Retinal pigment epithelial cell (primary cell): ENCODE measurements at regions not wholly inside any gene's neighbourhood (a gene's known extent, or its start where the extent isn't known, plus 50 kb on each side); places are given as distances from the start of the nearest gene placed in this dataset.
"Not testable (repeated sequence)": the region's sequence is repeated elsewhere in the genome, so short reads cannot be mapped to it uniquely, and the experiment has no call there.

Experiments used
- DNase-seq: peaks from one replicate; pipeline ENCODE4 v3.0.0-alpha.2; 2010; ENCODE audit warnings: low read depth
- H3K4me3 ChIP-seq: 2 replicates; pipeline ENCODE4 v1.5.1; 2011; ENCODE audit warnings: mild to moderate bottlenecking, low read length, control low read depth, moderate library complexity
- TF ChIP-seq, protein P1 (sequence below): conservative IDR thresholded peaks from 2 replicates; pipeline ENCODE4 v1.5.1; 2011; ENCODE audit warnings: low read depth, low read length, control low read depth, inconsistent platforms

DNA sequence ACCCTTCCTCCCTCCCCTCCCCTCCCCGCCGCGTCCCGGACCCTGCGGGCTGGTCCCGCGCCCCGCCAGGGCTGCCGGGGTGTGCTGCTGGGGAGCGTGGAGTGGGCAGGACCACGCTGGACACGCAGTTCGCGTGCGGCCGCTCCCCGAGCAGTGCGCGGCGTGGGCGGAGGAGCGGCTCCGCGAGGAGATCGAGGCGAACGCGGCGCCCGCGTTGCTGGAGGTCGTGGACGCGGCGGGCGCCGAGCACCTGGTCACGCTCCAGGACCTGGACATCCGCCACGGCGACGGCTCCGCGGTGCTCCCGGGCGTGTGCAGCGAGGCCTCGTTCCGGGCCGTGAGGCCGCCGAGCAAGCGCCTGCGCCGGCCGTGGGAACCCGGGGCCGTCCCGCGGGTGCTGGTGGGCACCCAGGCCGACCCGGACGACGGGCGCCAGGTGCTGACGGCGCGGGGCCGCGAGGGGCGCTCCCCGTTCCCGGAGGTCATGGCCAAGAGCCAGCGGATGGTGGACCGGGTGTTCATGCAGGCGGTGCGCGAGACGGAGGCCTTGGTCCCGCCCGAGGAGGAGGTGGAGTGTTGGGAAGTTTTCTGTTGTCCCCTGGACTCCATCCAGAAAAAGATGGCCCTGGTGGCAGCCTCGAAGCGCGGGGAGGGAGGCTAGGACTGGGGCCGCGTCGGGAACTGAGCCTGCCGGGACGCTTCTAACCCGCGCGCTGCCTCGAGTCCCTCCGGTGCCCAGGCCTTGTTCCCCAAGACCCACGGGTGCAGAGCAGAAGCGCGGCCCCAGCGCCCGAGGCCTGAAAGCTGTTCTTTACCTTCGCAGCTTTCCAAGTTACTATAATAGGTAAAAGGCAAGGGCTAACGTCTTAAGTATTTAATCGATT lies 54.7 kb upstream of the EIF5 start:
- DNase-seq, result no peak
- TF ChIP-seq, protein P1, sequence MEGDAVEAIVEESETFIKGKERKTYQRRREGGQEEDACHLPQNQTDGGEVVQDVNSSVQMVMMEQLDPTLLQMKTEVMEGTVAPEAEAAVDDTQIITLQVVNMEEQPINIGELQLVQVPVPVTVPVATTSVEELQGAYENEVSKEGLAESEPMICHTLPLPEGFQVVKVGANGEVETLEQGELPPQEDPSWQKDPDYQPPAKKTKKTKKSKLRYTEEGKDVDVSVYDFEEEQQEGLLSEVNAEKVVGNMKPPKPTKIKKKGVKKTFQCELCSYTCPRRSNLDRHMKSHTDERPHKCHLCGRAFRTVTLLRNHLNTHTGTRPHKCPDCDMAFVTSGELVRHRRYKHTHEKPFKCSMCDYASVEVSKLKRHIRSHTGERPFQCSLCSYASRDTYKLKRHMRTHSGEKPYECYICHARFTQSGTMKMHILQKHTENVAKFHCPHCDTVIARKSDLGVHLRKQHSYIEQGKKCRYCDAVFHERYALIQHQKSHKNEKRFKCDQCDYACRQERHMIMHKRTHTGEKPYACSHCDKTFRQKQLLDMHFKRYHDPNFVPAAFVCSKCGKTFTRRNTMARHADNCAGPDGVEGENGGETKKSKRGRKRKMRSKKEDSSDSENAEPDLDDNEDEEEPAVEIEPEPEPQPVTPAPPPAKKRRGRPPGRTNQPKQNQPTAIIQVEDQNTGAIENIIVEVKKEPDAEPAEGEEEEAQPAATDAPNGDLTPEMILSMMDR, result no peak
- H3K4me3 ChIP-seq, result no peak overlapping the region

DNA sequence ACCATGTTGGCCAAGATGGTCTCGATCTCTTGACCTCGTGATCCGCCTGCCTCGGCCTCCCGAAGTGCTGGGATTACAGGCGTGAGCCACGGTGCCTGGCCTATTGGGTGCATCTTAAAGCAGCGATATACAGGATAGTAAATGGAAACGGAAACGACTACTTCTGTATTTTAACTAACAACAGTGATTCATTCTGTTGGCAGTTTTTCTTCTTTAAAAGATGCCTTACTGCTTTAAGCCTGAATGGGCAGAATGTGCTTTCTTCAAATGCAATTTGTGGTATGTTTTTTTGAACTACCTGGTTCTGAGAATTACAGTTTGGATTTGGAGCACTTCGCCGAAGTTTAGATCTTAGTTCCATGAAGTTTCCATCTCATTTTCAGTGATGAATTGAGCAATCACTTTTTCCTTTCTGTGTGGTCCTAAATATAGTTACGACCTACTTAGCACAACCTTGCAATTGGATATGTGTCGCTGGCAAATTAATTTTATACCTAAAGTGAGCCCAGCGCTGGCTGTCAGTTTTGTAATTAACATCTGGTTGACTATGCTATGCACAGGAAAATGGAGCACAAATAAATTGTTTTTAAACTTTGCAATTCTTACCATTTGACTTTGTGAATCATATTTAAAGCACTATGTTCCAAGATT lies 53.6 kb upstream of the EIF5 start:
- H3K4me3 ChIP-seq, result no peak overlapping the region
- DNase-seq, result no peak
- TF ChIP-seq, protein P1, result no peak

DNA sequence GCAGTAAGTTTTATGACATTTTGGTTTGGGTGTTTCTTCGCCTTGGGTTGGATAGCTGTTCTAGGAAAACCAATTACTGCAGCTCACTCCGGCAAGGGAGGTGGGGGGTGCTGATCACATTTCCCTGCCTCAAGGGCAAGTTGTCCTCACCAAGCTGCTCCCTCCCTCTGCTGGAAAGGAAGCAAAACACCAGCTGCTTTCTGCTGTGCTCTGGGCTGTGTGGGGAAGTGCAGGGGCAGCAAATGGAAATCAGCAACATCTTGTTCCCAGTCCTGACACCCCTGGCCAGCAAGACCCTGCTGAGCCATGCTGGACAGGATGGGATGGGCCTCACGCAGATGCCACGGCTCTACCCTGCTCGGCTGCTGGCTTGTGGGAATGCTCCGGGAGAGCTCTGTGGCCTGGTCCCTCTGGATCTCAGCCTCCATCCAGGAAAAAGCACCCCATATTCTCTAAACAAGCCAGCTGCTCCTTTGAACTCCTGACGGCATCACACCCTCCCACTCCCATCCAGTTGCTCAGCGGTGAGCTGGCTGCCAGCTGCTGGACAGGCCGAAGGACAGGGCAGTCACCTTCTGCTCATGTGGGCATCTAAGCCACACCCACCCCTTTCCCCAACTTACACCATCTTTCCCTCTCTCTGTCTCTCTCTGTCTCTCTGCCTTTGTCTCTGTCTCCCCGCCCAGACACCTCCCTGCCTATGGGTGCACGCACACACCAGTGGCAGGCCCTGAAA lies 52.4 kb upstream of the EIF5 start:
- no peak overlapping the region for H3K4me3 ChIP-seq
- TF ChIP-seq, protein P1, result peak; percentile 65
- no peak for DNase-seq

- not testable (repeated sequence) for H3K4me3 ChIP-seq, DNase-seq
Observed at GRCh38 chr14:103282309-103282708, 51.7 kb upstream of the EIF5 start.

GRCh38 chr14:103282932-103283331 lies 51.1 kb upstream of the EIF5 start:
- H3K4me3 ChIP-seq, result no peak overlapping the region
- no peak for DNase-seq
- TF ChIP-seq, protein P1, result no peak

- TF ChIP-seq, protein P1, result no peak
- H3K4me3 ChIP-seq, result no peak overlapping the region
- no peak for DNase-seq
Observed at GRCh38 chr14:103283916-103284315, 50.1 kb upstream of the EIF5 start.
